ENCODE measurements at regions not wholly inside any gene's neighbourhood (a gene's known extent, or its start where the extent isn't known, plus 50 kb on each side); places are given as distances from the start of the nearest gene placed in this dataset.
"Not testable (repeated sequence)": the region's sequence is repeated elsewhere in the genome, so short reads cannot be mapped to it uniquely, and the experiment has no call there.

DNA sequence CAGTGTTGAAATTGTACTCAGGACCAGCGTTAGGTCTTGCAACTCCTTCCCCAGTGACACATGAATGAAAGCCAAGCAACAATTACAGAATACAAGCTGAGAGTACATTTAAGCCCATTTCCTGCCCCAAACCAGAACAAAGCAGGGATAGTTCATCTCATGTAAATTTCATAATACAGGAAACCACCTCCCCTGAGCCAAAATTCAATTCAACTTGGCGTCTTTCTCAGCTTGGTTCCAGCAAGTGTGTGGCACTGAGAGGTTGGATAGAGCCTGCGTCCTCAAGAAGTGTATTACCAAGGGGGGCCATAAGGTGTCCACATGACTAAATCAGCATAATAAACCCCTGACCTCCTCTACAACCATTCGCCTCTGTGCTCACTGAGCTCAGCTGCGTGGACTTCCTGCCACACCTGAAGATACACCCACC, 278.9 kb upstream of the CRY1 start:
- DNase-seq (ENCODE audit: low spot score), result no peak

GRCh38 chr12:107373238-107373809, 280.0 kb upstream of the CRY1 start:
- DNase-seq (ENCODE audit: low spot score), result no peak

- no peak for DNase-seq (ENCODE audit: low spot score)
Observed at GRCh38 chr12:107374161-107374840, 281.0 kb upstream of the CRY1 start.

- no peak for DNase-seq (ENCODE audit: low spot score)
Observed at GRCh38 chr12:107375231-107375630, 281.9 kb upstream of the CRY1 start.

DNA sequence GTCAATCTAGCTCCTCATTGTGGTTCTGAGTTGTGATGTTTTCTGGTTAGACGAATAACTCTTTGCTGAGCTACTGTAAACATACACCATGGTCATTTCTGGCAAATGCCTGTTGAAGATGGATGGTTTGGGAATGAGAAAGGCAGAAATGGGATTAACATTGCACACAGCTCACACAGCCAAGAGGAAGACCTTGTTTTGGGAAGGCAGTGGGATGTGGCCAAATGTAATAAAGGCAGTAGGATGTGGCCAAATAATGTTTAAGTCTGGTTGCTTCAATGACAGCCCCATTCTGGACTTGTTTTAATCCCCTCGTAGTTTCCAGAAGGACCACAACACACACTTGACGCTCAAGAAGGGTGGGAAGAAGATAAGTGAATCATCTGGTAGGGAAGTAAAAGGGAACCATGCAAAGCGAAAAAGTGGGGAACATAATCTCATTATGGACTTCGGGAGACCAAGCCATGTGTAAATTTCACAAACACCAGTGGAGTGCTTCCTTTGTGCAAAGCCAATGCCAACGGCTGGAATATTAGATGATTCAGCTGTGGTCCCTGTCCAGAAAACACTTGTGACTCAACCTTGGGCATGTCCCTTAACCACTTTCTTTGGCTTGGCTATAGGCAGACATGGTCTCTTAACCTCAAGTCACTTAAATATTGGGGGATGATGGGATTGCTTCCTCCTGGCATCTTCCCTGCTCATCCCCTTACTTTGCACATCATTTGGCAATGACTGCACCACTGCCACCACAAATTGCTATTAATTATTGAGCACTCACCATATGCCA, 284.4 kb upstream of the CRY1 start:
- no peak for DNase-seq (ENCODE audit: low spot score)

DNA sequence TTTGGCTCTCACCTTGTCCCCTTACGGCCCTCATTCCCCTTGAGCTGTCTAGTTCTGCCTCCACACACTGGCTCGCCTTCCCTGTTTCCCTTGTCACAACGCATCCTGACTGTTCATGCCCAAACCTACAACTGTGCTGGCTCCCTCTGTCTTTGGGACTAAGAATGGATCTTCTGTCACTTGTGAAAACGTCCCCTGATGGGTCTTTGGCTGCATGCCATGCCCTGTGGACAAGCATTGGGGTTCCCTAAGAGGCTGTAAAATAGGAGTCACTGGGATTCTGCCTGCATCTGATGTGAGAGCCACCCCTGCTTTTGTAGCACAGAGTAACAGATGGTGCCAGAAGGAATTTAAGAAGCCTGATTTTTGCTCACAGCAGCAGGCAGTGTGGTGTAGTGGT, 285.3 kb upstream of the CRY1 start:
- DNase-seq (ENCODE audit: low spot score), result peak; percentile 5

DNA sequence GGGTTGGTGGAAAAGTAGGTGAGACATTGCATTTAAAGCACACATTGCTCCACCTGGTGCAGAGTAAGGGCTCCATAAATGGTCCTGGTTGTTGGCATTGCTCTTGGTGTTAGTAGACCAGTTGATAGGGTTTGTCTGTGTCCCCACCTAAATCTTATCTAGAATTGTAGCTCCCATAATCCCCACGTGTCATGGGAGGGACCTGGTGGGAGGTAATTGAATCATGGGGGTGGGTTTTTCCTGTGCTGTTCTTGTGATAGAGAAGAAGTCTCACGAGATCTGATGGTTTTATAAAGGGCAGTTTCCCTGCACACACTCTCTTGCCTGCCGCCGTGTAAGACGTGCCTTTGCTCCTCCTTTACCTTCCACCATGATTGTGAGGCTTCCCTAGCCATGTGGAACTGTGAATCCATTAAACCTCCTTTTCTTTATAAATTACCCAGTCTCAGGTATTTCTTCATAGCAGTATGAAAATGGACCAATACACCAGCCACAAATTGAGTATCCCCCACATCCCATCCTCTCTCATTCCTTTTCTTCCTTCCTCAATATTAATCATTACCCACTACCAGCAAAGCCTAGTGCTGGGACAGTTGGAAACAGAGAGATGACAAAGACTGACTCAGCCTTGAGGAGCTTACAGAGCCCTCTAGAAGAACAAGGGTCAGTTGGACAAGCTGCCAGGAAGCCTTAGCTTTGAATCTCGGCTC, 285.9 kb upstream of the CRY1 start:
- DNase-seq (ENCODE audit: low spot score), result not testable (repeated sequence)

- no peak for DNase-seq (ENCODE audit: low spot score)
Observed at GRCh38 chr12:107379852-107380567, 286.7 kb upstream of the CRY1 start.

- DNase-seq (ENCODE audit: low spot score), result no peak
Observed at GRCh38 chr12:107384645-107385044, 291.3 kb upstream of the CRY1 start.

GRCh38 chr12:107385509-107385908, 292.2 kb upstream of the CRY1 start:
- no peak for DNase-seq (ENCODE audit: low spot score)

- DNase-seq (ENCODE audit: low spot score), result no peak
Observed at GRCh38 chr12:107386569-107386968, 293.2 kb upstream of the CRY1 start.

DNA sequence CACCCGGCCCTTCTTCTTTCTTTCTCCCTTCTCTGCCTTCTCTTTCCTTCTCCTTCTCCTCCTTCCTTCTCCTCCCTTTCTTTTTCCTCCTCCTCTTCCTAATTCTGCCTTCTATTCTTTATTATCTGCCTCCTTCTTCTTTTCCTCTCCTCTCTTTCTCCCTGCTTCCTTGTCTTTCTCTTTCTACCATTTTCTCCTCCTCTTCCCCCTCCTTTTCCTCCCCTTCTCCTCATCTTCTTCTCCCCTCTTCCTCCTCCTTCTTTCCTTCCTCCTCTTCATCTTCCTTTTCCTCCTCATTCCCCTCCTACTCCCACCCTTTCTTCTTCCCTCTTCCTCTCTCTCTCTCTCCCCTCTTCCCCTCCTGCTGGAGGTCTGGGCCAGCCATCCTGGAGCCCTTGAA, 294.9 kb upstream of the CRY1 start:
- no peak for DNase-seq (ENCODE audit: low spot score)

DNA sequence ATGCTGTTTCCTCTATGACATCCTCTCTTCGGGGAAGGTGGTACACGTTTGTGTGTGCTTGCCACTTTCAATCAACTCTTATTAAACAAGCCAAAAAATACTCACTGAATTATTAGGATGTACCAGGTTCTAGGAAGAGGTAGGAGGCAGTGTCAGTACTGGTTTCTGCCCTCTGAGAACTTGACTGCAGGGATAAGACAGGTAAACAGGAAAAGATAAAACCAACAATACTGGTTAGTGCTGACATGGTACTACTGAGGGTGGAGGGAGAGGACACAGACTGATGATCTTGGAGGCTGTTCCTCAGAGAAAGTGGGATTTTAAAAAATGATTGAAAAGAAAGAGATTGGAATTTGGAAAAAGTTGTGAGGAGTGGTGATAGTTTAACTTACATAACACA, 295.2 kb upstream of the PWP1 start:
- no peak for DNase-seq (ENCODE audit: low spot score)

GRCh38 chr12:107393043-107393717, 292.4 kb upstream of the PWP1 start:
- no peak for DNase-seq (ENCODE audit: low spot score)

DNA sequence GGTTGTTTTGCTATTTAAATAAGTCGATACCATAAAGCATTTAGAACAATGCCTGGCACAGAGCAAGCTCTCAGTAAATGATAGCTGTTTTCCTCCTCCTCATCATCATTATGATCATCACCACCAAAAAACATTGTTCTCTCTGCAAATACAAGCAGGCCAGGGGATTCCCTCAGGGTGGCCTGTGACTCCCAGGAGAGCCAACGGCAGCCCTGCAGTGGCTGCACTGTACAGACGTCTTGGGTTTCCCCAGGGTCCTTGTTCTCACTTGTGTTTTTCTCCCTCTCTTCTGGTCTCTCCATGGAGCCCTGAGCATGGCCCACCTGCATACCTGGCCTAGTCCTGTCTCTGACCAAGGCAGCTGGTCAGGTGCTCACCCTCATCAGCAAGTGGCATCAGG, 290.9 kb upstream of the PWP1 start:
- DNase-seq (ENCODE audit: low spot score), result no peak

DNA sequence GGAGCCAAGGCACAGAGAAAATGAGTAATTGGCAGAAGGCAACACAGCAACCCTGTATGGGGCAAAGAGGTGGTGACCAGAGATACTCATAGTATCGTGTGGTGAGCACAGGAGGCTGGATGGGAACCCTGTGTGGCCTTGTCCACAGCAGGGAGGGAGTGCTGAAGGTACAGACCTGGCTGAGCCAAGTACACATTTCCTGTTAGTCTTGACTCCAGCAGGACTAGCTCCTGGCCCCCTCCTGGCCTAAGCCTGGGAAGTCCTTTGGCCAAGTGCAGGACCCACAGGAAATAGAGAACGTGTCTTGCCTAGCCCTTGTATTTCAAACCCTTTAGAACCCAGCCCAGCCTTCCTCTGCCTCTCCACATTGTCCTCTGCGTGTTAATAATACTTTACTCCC, 289.8 kb upstream of the PWP1 start:
- no peak for DNase-seq (ENCODE audit: low spot score)

DNA sequence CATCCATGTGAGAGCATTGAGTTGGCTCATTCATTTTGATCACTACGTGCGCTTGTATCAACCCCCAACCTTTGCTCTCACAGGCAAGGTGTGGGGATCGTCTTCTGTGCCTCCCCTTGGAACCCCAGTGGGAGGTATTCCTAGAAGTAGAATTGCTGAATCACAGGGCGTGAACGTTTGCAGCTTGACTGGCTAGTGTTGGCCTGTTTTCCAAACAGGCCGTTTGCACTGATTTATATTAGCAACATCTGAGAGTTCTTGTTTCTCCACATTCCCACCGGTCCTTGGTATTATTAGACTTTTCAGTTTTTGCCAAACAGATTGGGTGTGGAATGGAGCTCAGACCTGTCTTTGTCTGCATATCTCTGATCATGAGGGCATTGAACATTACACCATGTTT, 288.6 kb upstream of the PWP1 start:
- no peak for DNase-seq (ENCODE audit: low spot score)

DNA sequence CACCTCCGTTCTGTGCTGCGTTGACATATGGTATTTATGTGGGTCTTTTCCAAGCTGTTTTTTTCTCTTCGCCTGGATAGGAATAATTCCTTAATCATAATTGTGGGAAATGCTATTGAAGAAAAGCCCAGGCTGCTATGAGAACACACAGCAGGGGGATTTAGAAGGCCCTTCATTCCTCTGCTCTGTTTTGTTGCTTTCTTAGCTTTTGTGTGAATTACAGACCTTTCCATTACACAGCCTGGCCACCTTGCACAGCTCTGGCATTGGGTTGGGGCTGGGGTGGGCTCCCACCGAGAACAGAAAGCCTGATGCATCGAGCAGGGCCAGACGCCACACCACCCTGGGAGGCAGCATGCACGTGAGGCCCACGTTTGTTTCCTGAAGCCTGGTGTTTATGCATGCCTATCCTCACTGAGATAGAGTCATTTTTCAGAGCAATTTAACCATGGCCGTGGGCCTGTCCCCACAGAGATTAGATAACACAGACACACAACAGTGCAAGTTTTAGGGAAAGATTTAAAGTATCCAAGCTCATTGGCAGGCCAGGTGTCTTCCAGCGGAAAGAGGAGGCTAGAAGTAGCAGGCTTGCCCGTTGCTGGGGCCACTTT, 287.6 kb upstream of the PWP1 start:
- no peak for DNase-seq (ENCODE audit: low spot score)

DNA sequence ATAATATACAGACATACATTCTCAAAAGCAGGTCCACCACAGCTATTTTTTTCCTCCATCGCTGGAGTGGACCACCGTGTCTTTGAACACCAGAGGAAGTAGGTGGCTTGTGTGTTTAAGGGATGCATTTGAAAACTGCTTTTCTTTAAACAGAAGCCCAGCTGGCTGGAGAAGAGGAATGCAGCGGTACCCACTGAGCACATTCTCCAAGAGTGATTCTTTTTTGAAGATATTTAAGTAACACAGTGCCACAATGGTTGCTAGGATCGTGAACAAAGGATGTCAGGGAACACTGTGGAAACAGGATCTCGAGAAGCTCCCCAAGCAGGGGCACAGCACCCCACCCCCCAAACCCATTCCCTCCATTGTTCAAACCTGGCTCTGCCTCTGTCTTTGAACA, 286.6 kb upstream of the PWP1 start:
- DNase-seq (ENCODE audit: low spot score), result no peak

DNA sequence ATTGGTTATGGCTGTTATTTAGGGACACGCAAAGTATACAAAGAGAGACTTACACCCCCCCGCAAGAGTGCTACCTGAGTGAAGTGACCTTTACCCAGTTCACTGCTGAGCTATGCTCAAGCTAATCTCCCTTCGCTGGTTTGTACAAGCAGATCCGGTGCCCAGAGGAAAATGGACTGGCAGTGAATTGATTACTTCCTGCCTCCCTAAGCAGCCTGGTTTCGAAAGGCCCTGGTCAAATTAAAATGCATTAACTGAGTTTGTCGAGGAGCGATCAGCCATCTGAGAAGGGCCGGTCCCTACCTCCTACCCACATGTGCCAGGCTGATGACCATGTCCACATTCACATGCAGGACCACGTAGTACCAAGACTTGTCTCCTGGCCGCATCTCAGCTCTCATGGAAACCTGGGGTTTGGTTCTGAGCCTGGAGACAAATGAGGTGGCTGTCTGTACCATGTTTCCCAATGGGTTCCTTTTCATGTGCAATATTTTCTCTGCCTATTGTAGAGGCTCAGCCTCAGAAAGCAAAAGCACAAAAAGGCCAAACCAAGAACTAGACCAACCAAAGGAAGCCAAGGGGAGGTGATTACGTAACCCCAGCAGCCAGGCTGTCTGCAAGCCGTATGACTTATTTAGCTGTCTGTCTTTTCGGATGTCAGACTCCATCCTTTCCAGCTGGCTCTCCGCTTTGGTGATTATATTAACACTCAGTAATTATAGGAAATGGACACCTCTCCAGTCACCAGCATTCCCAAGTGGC, 284.7 kb upstream of the PWP1 start:
- peak; percentile 52 for DNase-seq (ENCODE audit: low spot score)

Data from Ammon's horn (tissue), 1 donor.